KMS-11 (cell line): ENCODE measurements at regions not wholly inside any gene's neighbourhood (a gene's known extent, or its start where the extent isn't known, plus 50 kb on each side); places are given as distances from the start of the nearest gene placed in this dataset.

Experiments used
- H2AFZ ChIP-seq: fragments of 200-600 bp; sonication (generic); 2 replicates; pipeline ENCODE4 v1.6.1; 2016; ENCODE audit warnings: antibody characterized with exemption, mixed run types, low read depth
- H3K27ac ChIP-seq: fragments of 200-600 bp; sonication (generic); 2 replicates; pipeline ENCODE4 v1.6.1; 2016; ENCODE audit warnings: mild to moderate bottlenecking, mixed run types
- H3K27me3 ChIP-seq: fragments of 200-600 bp; sonication (generic); 2 replicates; pipeline ENCODE4 v1.6.1; 2017; ENCODE audit warnings: mild to moderate bottlenecking, low read depth, mixed run types, moderate library complexity; ENCODE audit not compliant: insufficient read depth
- H3K36me3 ChIP-seq: fragments of 200-600 bp; sonication (generic); 2 replicates; pipeline ENCODE4 v1.6.1; 2017; ENCODE audit warnings: mild to moderate bottlenecking, mixed run types; ENCODE audit not compliant: insufficient read depth
- H3K4me1 ChIP-seq: fragments of 200-600 bp; sonication (generic); 2 replicates; pipeline ENCODE4 v1.6.1; 2016; ENCODE audit warnings: mild to moderate bottlenecking, low read depth, mixed run types; ENCODE audit not compliant: poor library complexity, severe bottlenecking
- H3K4me2 ChIP-seq: fragments of 200-600 bp; sonication (generic); 2 replicates; pipeline ENCODE4 v1.7.0; 2016; ENCODE audit warnings: mild to moderate bottlenecking, mixed run types
- H3K4me3 ChIP-seq: fragments of 200-600 bp; sonication (generic); IDR thresholded peaks from 2 replicates; pipeline ENCODE4 v1.6.1; 2017; ENCODE audit warnings: low read depth, low read length, mixed read lengths; ENCODE audit not compliant: insufficient read depth
- H3K79me2 ChIP-seq: fragments of 200-600 bp; sonication (generic); 2 replicates; pipeline ENCODE4 v1.6.1; 2016; ENCODE audit warnings: low read depth, mixed run types; ENCODE audit not compliant: insufficient read depth
- H3K9ac ChIP-seq: fragments of 200-600 bp; sonication (generic); 2 replicates; pipeline ENCODE4 v1.6.1; 2016; ENCODE audit warnings: mild to moderate bottlenecking, mixed run types
- H4K20me1 ChIP-seq: fragments of 200-600 bp; sonication (generic); 2 replicates; pipeline ENCODE4 v1.6.1; 2016; ENCODE audit warnings: mild to moderate bottlenecking, mixed run types; ENCODE audit not compliant: insufficient read depth
- CTCF ChIP-seq: fragments of 200-600 bp; sonication (generic); conservative IDR thresholded peaks from 2 replicates; pipeline ENCODE4 v1.6.1; 2017; ENCODE audit warnings: low read depth, mild to moderate bottlenecking, antibody characterized with exemption, low read length, moderate library complexity, mixed read lengths

- no peak overlapping the region for H3K27ac ChIP-seq
- H3K9ac ChIP-seq: no peak overlapping the region
- no peaks in the 10 kb centered on the region for H3K79me2 ChIP-seq
- no peaks in the 10 kb centered on the region for H3K36me3 ChIP-seq
- H3K4me1 ChIP-seq: no peaks in the 10 kb centered on the region
- no peaks in the 10 kb centered on the region for H3K27me3 ChIP-seq
- H4K20me1 ChIP-seq: no peaks in the 10 kb centered on the region
- no peak overlapping the region for H3K4me2 ChIP-seq
- no peak for TF ChIP-seq CTCF
- H2AFZ ChIP-seq: no peak overlapping the region
- H3K4me3 ChIP-seq: no peak overlapping the region
Observed at GRCh38 chr3:64988188-64988587, 300.4 kb upstream of the ADAMTS9 start.

GRCh38 chr3:64987726-64988125 is 299.9 kb upstream of the ADAMTS9 start:
- H2AFZ ChIP-seq: no peak overlapping the region
- no peaks in the 10 kb centered on the region for H3K27me3 ChIP-seq
- no peak overlapping the region for H3K27ac ChIP-seq
- H3K36me3 ChIP-seq: no peaks in the 10 kb centered on the region
- no peak overlapping the region for H3K4me3 ChIP-seq
- no peak overlapping the region for H3K4me2 ChIP-seq
- H3K4me1 ChIP-seq: no peaks in the 10 kb centered on the region
- H3K79me2 ChIP-seq: no peaks in the 10 kb centered on the region
- H4K20me1 ChIP-seq: no peaks in the 10 kb centered on the region
- no peak for TF ChIP-seq CTCF
- no peak overlapping the region for H3K9ac ChIP-seq

- no peak overlapping the region for H2AFZ ChIP-seq
- H3K36me3 ChIP-seq: no peaks in the 10 kb centered on the region
- H3K27me3 ChIP-seq: no peaks in the 10 kb centered on the region
- TF ChIP-seq CTCF: no peak
- H3K27ac ChIP-seq: no peak overlapping the region
- H4K20me1 ChIP-seq: no peaks in the 10 kb centered on the region
- H3K79me2 ChIP-seq: no peaks in the 10 kb centered on the region
- no peak overlapping the region for H3K4me2 ChIP-seq
- H3K4me3 ChIP-seq: no peak overlapping the region
- no peak overlapping the region for H3K9ac ChIP-seq
- no peaks in the 10 kb centered on the region for H3K4me1 ChIP-seq
Observed at GRCh38 chr3:64985072-64985471, 297.3 kb upstream of the ADAMTS9 start.

- Histone ChIP-seq H3K9ac (no peak overlapping the region), H4K20me1 (no peaks in the 10 kb centered on the region), H3K79me2 (no peaks in the 10 kb centered on the region), H3K4me2 (no peak overlapping the region), H3K36me3 (no peaks in the 10 kb centered on the region), H3K27me3 (no peaks in the 10 kb centered on the region), H3K4me3 (no peak overlapping the region), H2AFZ (no peak overlapping the region), H3K4me1 (no peaks in the 10 kb centered on the region), H3K27ac (no peak overlapping the region)
- TF ChIP-seq CTCF: no peak
Observed at GRCh38 chr3:64983583-64984359, 296.0 kb upstream of the ADAMTS9 start.
